Smooth muscle cell (in vitro differentiated cells): ENCODE measurements at regions not wholly inside any gene's neighbourhood (a gene's known extent, or its start where the extent isn't known, plus 50 kb on each side); places are given as distances from the start of the nearest gene placed in this dataset.

Source experiments
- DNase-seq: peaks from one replicate; lab custom pipeline; 2025; ENCODE audit not compliant: unreplicated experiment; lab: John Stamatoyannopoulos, UW
- H2AFZ ChIP-seq: fragments of 200-600 bp; sonication (generic); 2 replicates; pipeline ENCODE4 v1.6.0; 2016; ENCODE audit warnings: antibody characterized with exemption, low read depth, mild to moderate bottlenecking
- H3F3A ChIP-seq: fragments of 200-600 bp; sonication (generic); 2 replicates; pipeline ENCODE4 v1.6.0; 2017; ENCODE audit warnings: antibody characterized with exemption, low read depth
- H3K27ac ChIP-seq: fragments of 200-600 bp; sonication (generic); 2 replicates; pipeline ENCODE4 v1.5.1; 2016; ENCODE audit warnings: low read depth, mild to moderate bottlenecking
- H3K27me3 ChIP-seq: fragments of 200-600 bp; sonication (generic); 2 replicates; pipeline ENCODE4 v1.6.1; 2016; ENCODE audit warnings: low read depth, mild to moderate bottlenecking
- H3K36me3 ChIP-seq: fragments of 200-600 bp; sonication (generic); 2 replicates; pipeline ENCODE4 v1.5.1; 2016; ENCODE audit warnings: low read depth
- H3K4me1 ChIP-seq: fragments of 200-600 bp; sonication (generic); 2 replicates; pipeline ENCODE4 v1.5.1; 2016; ENCODE audit warnings: low read depth
- H3K4me2 ChIP-seq: fragments of 200-600 bp; sonication (generic); 2 replicates; pipeline ENCODE4 v1.6.0; 2016; ENCODE audit warnings: mild to moderate bottlenecking
- H3K4me3 ChIP-seq: fragments of 200-600 bp; sonication (generic); 2 replicates; pipeline ENCODE4 v1.5.1; 2016; ENCODE audit warnings: mild to moderate bottlenecking
- H3K79me2 ChIP-seq: fragments of 200-600 bp; sonication (generic); 2 replicates; pipeline ENCODE4 v1.6.0; 2016; ENCODE audit warnings: low read depth, mild to moderate bottlenecking
- H3K9ac ChIP-seq: fragments of 200-600 bp; sonication (generic); 2 replicates; pipeline ENCODE4 v1.6.0; 2016; ENCODE audit warnings: low read depth
- H3K9me3 ChIP-seq: fragments of 200-600 bp; sonication (generic); replicated peaks from 2 replicates; pipeline ENCODE4 v1.5.1; 2016; ENCODE audit warnings: low read depth
- H4K20me1 ChIP-seq: fragments of 200-600 bp; sonication (generic); 2 replicates; pipeline ENCODE4 v1.6.0; 2016; ENCODE audit warnings: low read depth
- WGBS: methylation state at CpG from one replicate; pipeline ENCODE4 v1.1.7; 2016; ENCODE audit warnings: low lambda C conversion rate; 5-methylcytosine and 5-hydroxymethylcytosine counted together
- TF ChIP-seq, protein P1 (sequence below): fragments of 200-600 bp; sonication (generic); IDR thresholded peaks from 2 replicates; pipeline ENCODE4 v1.5.1; 2017; ENCODE audit warnings: borderline replicate concordance, mild to moderate bottlenecking, antibody characterized with exemption; ENCODE audit not compliant: insufficient read depth, poor library complexity, severe bottlenecking

DNA sequence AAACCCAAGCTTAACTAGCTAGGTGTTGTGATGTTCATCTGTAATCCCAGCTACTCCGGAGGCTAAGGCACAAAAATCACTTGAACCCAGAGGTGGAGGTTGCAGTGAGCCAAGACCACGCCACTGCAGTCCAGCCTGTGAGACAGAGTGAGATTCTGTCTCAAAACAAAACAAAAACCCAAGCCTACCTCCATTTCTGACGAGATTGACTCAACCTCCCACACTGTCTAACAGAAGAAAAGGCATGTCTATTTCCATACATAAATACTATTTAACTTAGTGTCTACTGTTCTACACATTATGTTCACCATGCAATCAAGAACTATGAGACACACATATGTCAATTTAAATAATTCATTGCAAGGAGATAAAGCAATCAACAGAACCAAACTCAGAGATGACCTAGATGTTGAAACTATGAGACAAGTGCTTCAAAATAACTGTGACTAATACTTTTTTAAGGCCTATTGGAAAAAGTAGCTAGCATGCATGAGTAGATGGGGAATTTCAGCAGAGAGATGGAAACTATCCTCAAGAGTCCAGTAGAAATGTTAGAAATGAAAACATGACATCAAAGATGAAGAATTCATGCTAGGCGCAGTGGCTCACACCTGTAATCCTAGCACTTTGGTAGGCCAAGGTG is 75.9 kb upstream of the DHRS4 start:
- Histone ChIP-seq H4K20me1 (no peaks in the 10 kb centered on the region), H3K4me3 (no peak overlapping the region), H3K4me2 (no peak overlapping the region), H3K9ac (no peak overlapping the region), H3K9me3 (no peaks in the 10 kb centered on the region), H2AFZ (no peak overlapping the region), H3K27ac (no peak overlapping the region), H3K79me2 (no peaks in the 10 kb centered on the region), H3F3A (no peaks in the 10 kb centered on the region), H3K4me1 (no peaks in the 10 kb centered on the region), H3K36me3 (no peaks in the 10 kb centered on the region), H3K27me3 (no peaks in the 10 kb centered on the region)
- no peak for DNase-seq
- 56% methylated on average over 4 of the region's 4 CpGs for WGBS
- TF ChIP-seq, protein P1, sequence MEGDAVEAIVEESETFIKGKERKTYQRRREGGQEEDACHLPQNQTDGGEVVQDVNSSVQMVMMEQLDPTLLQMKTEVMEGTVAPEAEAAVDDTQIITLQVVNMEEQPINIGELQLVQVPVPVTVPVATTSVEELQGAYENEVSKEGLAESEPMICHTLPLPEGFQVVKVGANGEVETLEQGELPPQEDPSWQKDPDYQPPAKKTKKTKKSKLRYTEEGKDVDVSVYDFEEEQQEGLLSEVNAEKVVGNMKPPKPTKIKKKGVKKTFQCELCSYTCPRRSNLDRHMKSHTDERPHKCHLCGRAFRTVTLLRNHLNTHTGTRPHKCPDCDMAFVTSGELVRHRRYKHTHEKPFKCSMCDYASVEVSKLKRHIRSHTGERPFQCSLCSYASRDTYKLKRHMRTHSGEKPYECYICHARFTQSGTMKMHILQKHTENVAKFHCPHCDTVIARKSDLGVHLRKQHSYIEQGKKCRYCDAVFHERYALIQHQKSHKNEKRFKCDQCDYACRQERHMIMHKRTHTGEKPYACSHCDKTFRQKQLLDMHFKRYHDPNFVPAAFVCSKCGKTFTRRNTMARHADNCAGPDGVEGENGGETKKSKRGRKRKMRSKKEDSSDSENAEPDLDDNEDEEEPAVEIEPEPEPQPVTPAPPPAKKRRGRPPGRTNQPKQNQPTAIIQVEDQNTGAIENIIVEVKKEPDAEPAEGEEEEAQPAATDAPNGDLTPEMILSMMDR: no peak

DNA sequence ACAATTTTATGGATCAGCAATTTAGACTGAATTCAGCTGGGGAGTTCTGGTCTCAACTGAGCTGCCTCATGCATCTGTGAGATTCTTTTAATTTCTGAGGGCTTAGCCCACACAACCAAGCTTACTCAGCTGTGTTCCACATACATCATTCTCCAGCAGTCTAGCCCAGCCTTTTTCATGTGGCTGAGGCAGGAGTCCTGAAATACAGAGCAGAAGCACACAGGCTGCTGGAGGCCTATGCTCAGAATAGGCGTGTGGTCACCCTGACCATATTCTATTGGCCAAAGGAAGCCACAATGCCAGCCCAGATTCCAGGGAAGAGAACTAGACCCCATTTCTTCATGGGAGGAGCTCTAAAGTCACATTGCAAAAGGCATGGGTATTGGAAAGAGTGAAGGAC is 72.3 kb upstream of the DHRS4 start:
- H3K79me2 ChIP-seq: no peaks in the 10 kb centered on the region
- H3K4me2 ChIP-seq: no peak overlapping the region
- no peaks in the 10 kb centered on the region for H3K9me3 ChIP-seq
- DNase-seq: no peak
- WGBS: 74% methylated on average over 1 of the region's 1 CpG
- H3K4me3 ChIP-seq: no peak overlapping the region
- H3K9ac ChIP-seq: no peak overlapping the region
- H3K36me3 ChIP-seq: no peaks in the 10 kb centered on the region
- H3K4me1 ChIP-seq: no peaks in the 10 kb centered on the region
- no peak overlapping the region for H2AFZ ChIP-seq
- TF ChIP-seq, protein P1: no peak
- no peaks in the 10 kb centered on the region for H3F3A ChIP-seq
- no peaks in the 10 kb centered on the region for H3K27me3 ChIP-seq
- H3K27ac ChIP-seq: no peak overlapping the region
- H4K20me1 ChIP-seq: no peaks in the 10 kb centered on the region

- no peaks in the 10 kb centered on the region for H3K79me2 ChIP-seq
- H3K4me1 ChIP-seq: no peaks in the 10 kb centered on the region
- no peak overlapping the region for H3K27ac ChIP-seq
- H3K4me3 ChIP-seq: no peak overlapping the region
- no peak overlapping the region for H3K9ac ChIP-seq
- no peaks in the 10 kb centered on the region for H4K20me1 ChIP-seq
- H2AFZ ChIP-seq: no peak overlapping the region
- DNase-seq: no peak
- no peaks in the 10 kb centered on the region for H3K27me3 ChIP-seq
- no peak overlapping the region for H3K4me2 ChIP-seq
- WGBS: 63% methylated on average over 13 of the region's 13 CpGs
- peaks cover 7% of the 10 kb centered on the region for H3K9me3 ChIP-seq
- H3F3A ChIP-seq: no peaks in the 10 kb centered on the region
- H3K36me3 ChIP-seq: no peaks in the 10 kb centered on the region
- TF ChIP-seq, protein P1: no peak
Observed at GRCh38 chr14:23883684-23884540, 69.7 kb upstream of the DHRS4 start.
